ENCODE measurements at regions not wholly inside any gene's neighbourhood (a gene's known extent, or its start where the extent isn't known, plus 50 kb on each side); places are given as distances from the start of the nearest gene placed in this dataset.

DNA sequence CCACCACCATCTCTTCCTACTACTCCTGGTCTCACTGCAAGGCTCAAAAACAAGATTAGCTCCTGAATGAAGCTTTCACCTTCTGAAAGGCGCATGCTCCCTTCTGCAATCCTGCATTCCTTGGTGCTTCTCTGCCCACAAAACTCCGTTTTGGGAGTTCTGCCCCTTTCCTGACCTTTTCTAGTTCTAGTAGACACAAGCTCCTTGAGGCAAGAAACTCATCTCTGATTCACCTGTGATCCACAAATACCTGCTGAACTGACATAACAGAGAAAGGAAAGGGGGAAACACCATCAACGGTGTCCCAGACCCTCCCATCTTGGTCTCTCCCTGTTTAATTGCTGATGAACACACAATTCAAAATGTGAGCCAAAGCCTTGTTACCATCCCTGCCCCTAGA lies 64.0 kb upstream of the EGR2 start:
- Histone ChIP-seq H3K36me3 (no peaks in the 10 kb centered on the region), H3K4me3 (no peak overlapping the region), H3K4me1 (no peaks in the 10 kb centered on the region), H3K27ac (no peak overlapping the region), H3K27me3 (peaks cover 0 to 34% (median 3%) of the 10 kb centered on the region in 9 donors), H3K9me3 (no peaks in the 10 kb centered on the region)
- TF ChIP-seq, protein P1, sequence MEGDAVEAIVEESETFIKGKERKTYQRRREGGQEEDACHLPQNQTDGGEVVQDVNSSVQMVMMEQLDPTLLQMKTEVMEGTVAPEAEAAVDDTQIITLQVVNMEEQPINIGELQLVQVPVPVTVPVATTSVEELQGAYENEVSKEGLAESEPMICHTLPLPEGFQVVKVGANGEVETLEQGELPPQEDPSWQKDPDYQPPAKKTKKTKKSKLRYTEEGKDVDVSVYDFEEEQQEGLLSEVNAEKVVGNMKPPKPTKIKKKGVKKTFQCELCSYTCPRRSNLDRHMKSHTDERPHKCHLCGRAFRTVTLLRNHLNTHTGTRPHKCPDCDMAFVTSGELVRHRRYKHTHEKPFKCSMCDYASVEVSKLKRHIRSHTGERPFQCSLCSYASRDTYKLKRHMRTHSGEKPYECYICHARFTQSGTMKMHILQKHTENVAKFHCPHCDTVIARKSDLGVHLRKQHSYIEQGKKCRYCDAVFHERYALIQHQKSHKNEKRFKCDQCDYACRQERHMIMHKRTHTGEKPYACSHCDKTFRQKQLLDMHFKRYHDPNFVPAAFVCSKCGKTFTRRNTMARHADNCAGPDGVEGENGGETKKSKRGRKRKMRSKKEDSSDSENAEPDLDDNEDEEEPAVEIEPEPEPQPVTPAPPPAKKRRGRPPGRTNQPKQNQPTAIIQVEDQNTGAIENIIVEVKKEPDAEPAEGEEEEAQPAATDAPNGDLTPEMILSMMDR (IDR thresholded peaks at IDR 0.05): no peak
- TF ChIP-seq POLR2A (IDR thresholded peaks at IDR 0.05): no peak
- ATAC-seq: no peak
- DNase-seq: no peak
- 73 to 86% (median 78%) methylated on average over 3 of the region's 3 CpGs for WGBS, 4 donors
- intact Hi-C loops (cut with DNase I): loop anchor here in 1 of 10 donors (10.0 kb wide), 1 partner anchor 45 kb away; no protein-coding TSS in a partner anchor

DNA sequence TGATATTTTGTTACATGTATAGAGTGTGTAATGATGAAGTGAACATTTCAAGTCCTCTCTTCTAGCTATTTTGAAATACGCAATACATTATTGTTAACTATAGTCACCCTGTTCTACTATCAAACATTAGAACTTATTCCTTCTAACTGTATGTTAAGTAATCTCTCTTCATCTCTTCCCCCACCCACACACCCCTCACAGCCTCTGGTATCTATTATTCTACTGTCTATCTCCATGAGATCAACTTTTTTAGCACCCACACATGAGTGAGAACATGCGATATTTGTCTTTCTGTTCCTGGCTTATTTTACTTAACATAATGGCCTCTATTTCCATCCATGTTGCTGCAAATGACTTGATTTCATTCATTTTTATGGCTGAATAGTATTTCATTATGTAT lies 57.7 kb upstream of the EGR2 start:
- no peak for ATAC-seq
- H3K27ac ChIP-seq: no peak overlapping the region
- intact Hi-C loops (cut with DNase I): no loop called here
- no peak for DNase-seq
- no peaks in the 10 kb centered on the region for H3K36me3 ChIP-seq
- H3K4me3 ChIP-seq: no peak overlapping the region
- WGBS, 4 donors: 88 to 97% (median 95%) methylated on average over 2 of the region's 2 CpGs
- no peaks in the 10 kb centered on the region for H3K4me1 ChIP-seq
- TF ChIP-seq, protein P1 (IDR thresholded peaks at IDR 0.05): no peak
- TF ChIP-seq POLR2A (IDR thresholded peaks at IDR 0.05): no peak
- H3K9me3 ChIP-seq: no peaks in the 10 kb centered on the region
- H3K27me3 ChIP-seq: peaks cover 0 to 18% (median 0%) of the 10 kb centered on the region in 9 donors

- TF ChIP-seq, protein P1 (IDR thresholded peaks at IDR 0.05): no peak
- no peak for TF ChIP-seq POLR2A (IDR thresholded peaks at IDR 0.05)
- 86 to 94% (median 89%) methylated on average over 7 of the region's 7 CpGs for WGBS, 4 donors
- no peak for DNase-seq
- Histone ChIP-seq H3K9me3 (no peaks in the 10 kb centered on the region), H3K27ac (no peak overlapping the region), H3K36me3 (no peaks in the 10 kb centered on the region), H3K4me1 (no peaks in the 10 kb centered on the region), H3K27me3 (peaks cover 0 to 7% (median 0%) of the 10 kb centered on the region in 9 donors), H3K4me3 (no peak overlapping the region)
- no peak for ATAC-seq
- intact Hi-C loops (cut with DNase I): no loop called here
These were observed 54.7 kb upstream of the EGR2 start for GRCh38 chr10:62870866-62871265.

GRCh38 chr10:62869958-62870357 lies 53.8 kb upstream of the EGR2 start:
- WGBS, 4 donors: 79 to 87% (median 83%) methylated on average over 3 of the region's 3 CpGs
- Histone ChIP-seq H3K27me3 (peaks cover 0 to 7% (median 0%) of the 10 kb centered on the region in 9 donors), H3K4me1 (no peaks in the 10 kb centered on the region), H3K27ac (no peak overlapping the region), H3K36me3 (no peaks in the 10 kb centered on the region), H3K9me3 (no peaks in the 10 kb centered on the region), H3K4me3 (no peak overlapping the region)
- TF ChIP-seq, protein P1 (IDR thresholded peaks at IDR 0.05): no peak
- TF ChIP-seq POLR2A (IDR thresholded peaks at IDR 0.05): no peak
- ATAC-seq: no peak
- intact Hi-C loops (cut with DNase I): no loop called here
- no peak for DNase-seq
